Upper lobe of left lung (tissue), 4 donors: ENCODE measurements at regions not wholly inside any gene's neighbourhood (a gene's known extent, or its start where the extent isn't known, plus 50 kb on each side); places are given as distances from the start of the nearest gene placed in this dataset.

Experiments used
- EP300 ChIP-seq, 4 donors: sonication (generic); formaldehyde crosslinking; IDR thresholded peaks; one replicate each; pipeline ENCODE4 v1.5.1; 2017; ENCODE audit warnings: antibody characterized with exemption in 4 of 4, control low read depth in 2 of 4
- POLR2A ChIP-seq, 4 donors: fragments of 450-650 bp; IDR thresholded peaks; one replicate each; pipeline ENCODE4 v1.5.1; 2016 to 2017; ENCODE audit warnings: antibody characterized with exemption in 4 of 4, mild to moderate bottlenecking in 2 of 4

GRCh38 chr2:67663776-67664175 lies 266.6 kb downstream of the ETAA1 start:
- TF ChIP-seq EP300 (IDR thresholded peaks at IDR 0.05) (no peak), POLR2A (IDR thresholded peaks at IDR 0.05) (no peak)
